ENCODE measurements at regions not wholly inside any gene's neighbourhood (a gene's known extent, or its start where the extent isn't known, plus 50 kb on each side); places are given as distances from the start of the nearest gene placed in this dataset.

DNA sequence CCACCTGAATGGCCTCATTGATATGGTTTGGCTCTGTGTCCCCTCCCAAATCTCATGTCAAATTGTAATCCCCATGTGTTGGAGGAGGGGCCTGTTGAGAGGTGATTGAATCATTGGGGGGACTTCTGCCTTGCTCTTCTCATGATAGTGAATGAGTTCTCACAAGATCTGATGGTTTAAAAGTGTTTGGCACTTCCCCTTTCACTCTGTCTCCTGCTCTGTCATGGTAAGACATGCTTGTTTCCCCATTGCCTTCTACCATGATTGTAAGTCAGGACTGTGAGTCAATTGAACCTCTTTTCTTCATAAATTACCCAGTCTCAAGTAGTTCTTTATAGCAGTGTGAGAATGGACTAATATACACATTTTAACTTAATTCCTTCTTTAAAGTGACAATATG is 146.8 kb upstream of the KCNJ3 start:
- no peaks in the 10 kb centered on the region for H3K79me2 ChIP-seq (replicated peaks; ENCODE audit: insufficient read depth)
- H3K27ac ChIP-seq (ENCODE audit: low read depth) = no peak overlapping the region
- TF ChIP-seq, protein P1, sequence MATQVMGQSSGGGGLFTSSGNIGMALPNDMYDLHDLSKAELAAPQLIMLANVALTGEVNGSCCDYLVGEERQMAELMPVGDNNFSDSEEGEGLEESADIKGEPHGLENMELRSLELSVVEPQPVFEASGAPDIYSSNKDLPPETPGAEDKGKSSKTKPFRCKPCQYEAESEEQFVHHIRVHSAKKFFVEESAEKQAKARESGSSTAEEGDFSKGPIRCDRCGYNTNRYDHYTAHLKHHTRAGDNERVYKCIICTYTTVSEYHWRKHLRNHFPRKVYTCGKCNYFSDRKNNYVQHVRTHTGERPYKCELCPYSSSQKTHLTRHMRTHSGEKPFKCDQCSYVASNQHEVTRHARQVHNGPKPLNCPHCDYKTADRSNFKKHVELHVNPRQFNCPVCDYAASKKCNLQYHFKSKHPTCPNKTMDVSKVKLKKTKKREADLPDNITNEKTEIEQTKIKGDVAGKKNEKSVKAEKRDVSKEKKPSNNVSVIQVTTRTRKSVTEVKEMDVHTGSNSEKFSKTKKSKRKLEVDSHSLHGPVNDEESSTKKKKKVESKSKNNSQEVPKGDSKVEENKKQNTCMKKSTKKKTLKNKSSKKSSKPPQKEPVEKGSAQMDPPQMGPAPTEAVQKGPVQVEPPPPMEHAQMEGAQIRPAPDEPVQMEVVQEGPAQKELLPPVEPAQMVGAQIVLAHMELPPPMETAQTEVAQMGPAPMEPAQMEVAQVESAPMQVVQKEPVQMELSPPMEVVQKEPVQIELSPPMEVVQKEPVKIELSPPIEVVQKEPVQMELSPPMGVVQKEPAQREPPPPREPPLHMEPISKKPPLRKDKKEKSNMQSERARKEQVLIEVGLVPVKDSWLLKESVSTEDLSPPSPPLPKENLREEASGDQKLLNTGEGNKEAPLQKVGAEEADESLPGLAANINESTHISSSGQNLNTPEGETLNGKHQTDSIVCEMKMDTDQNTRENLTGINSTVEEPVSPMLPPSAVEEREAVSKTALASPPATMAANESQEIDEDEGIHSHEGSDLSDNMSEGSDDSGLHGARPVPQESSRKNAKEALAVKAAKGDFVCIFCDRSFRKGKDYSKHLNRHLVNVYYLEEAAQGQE (IDR thresholded peaks at IDR 0.05; ENCODE audit: unreplicated experiment) = no peak
- no peak for TF ChIP-seq CREB1 (CRISPR knock-in tag; IDR thresholded peaks at IDR 0.05; ENCODE audit: low read depth)
- TF ChIP-seq, protein P2, sequence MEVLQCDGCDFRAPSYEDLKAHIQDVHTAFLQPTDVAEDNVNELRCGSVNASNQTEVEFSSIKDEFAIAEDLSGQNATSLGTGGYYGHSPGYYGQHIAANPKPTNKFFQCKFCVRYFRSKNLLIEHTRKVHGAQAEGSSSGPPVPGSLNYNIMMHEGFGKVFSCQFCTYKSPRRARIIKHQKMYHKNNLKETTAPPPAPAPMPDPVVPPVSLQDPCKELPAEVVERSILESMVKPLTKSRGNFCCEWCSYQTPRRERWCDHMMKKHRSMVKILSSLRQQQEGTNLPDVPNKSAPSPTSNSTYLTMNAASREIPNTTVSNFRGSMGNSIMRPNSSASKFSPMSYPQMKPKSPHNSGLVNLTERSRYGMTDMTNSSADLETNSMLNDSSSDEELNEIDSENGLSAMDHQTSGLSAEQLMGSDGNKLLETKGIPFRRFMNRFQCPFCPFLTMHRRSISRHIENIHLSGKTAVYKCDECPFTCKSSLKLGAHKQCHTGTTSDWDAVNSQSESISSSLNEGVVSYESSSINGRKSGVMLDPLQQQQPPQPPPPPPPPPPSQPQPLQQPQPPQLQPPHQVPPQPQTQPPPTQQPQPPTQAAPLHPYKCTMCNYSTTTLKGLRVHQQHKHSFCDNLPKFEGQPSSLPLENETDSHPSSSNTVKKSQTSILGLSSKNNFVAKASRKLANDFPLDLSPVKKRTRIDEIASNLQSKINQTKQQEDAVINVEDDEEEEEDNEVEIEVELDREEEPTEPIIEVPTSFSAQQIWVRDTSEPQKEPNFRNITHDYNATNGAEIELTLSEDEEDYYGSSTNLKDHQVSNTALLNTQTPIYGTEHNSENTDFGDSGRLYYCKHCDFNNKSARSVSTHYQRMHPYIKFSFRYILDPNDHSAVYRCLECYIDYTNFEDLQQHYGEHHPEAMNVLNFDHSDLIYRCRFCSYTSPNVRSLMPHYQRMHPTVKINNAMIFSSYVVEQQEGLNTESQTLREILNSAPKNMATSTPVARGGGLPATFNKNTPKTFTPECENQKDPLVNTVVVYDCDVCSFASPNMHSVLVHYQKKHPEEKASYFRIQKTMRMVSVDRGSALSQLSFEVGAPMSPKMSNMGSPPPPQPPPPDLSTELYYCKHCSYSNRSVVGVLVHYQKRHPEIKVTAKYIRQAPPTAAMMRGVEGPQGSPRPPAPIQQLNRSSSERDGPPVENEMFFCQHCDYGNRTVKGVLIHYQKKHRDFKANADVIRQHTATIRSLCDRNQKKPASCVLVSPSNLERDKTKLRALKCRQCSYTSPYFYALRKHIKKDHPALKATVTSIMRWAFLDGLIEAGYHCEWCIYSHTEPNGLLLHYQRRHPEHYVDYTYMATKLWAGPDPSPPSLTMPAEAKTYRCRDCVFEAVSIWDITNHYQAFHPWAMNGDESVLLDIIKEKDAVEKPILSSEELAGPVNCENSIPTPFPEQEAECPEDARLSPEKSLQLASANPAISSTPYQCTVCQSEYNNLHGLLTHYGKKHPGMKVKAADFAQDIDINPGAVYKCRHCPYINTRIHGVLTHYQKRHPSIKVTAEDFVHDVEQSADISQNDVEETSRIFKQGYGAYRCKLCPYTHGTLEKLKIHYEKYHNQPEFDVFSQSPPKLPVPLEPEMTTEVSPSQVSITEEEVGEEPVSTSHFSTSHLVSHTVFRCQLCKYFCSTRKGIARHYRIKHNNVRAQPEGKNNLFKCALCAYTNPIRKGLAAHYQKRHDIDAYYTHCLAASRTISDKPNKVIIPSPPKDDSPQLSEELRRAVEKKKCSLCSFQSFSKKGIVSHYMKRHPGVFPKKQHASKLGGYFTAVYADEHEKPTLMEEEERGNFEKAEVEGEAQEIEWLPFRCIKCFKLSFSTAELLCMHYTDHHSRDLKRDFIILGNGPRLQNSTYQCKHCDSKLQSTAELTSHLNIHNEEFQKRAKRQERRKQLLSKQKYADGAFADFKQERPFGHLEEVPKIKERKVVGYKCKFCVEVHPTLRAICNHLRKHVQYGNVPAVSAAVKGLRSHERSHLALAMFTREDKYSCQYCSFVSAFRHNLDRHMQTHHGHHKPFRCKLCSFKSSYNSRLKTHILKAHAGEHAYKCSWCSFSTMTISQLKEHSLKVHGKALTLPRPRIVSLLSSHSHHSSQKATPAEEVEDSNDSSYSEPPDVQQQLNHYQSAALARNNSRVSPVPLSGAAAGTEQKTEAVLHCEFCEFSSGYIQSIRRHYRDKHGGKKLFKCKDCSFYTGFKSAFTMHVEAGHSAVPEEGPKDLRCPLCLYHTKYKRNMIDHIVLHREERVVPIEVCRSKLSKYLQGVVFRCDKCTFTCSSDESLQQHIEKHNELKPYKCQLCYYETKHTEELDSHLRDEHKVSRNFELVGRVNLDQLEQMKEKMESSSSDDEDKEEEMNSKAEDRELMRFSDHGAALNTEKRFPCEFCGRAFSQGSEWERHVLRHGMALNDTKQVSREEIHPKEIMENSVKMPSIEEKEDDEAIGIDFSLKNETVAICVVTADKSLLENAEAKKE (CRISPR knock-in tag; IDR thresholded peaks at IDR 0.05) = no peak
- TF ChIP-seq, protein P3, sequence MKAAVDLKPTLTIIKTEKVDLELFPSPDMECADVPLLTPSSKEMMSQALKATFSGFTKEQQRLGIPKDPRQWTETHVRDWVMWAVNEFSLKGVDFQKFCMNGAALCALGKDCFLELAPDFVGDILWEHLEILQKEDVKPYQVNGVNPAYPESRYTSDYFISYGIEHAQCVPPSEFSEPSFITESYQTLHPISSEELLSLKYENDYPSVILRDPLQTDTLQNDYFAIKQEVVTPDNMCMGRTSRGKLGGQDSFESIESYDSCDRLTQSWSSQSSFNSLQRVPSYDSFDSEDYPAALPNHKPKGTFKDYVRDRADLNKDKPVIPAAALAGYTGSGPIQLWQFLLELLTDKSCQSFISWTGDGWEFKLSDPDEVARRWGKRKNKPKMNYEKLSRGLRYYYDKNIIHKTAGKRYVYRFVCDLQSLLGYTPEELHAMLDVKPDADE (IDR thresholded peaks at IDR 0.05) = no peak
- Mint-ChIP-seq H3K4me1 (no peaks in the 10 kb centered on the region), H3K27ac (no peak overlapping the region), H3K9me3 (peaks cover 18% of the 10 kb centered on the region), H3K4me3 (no peak overlapping the region), H3K36me3 (ENCODE audit: low read depth) (peaks cover 10% of the 10 kb centered on the region), H3K27me3 (ENCODE audit: insufficient read depth, low read depth, poor library complexity) (peaks cover 4% of the 10 kb centered on the region)
- DNase-seq (ENCODE audit: low spot score) (no peak), ATAC-seq (no peak)
- no peaks in the 10 kb centered on the region for H3K27me3 ChIP-seq (ENCODE audit: insufficient read depth)
- H3K9me2 ChIP-seq (ENCODE audit: insufficient read depth) = no peaks in the 10 kb centered on the region
- H4K20me1 ChIP-seq (replicated peaks; ENCODE audit: insufficient read depth) = no peaks in the 10 kb centered on the region
- no peaks in the 10 kb centered on the region for H3F3A ChIP-seq (replicated peaks; ENCODE audit: low read depth)
- no peaks in the 10 kb centered on the region for H3K36me3 ChIP-seq (ENCODE audit: insufficient read depth)
- no peak overlapping the region for H3K4me3 ChIP-seq
- no peaks in the 10 kb centered on the region for H3K4me1 ChIP-seq (ENCODE audit: insufficient read depth)
- H2AFZ ChIP-seq = no peak overlapping the region; the same call in 1 of the 2 replicates
- no peak overlapping the region for H3K4me2 ChIP-seq
